Aorta (tissue), 5 donors: ENCODE measurements at regions not wholly inside any gene's neighbourhood (a gene's known extent, or its start where the extent isn't known, plus 50 kb on each side); places are given as distances from the start of the nearest gene placed in this dataset.

Source experiments
- ATAC-seq: fragments of 200-7000 bp; cut with Tn5 transposase; one replicate; pipeline ENCODE4 v1.9.1; 2022; ENCODE audit warnings: moderate library complexity; ENCODE audit not compliant: low FRiP score
- DNase-seq, 2 donors: peaks; one replicate each; pipeline ENCODE4 v3.0.0-alpha.2; 2020
- H3K27ac ChIP-seq, 2 donors: one replicate each; pipeline ENCODE4 v1.5.1; 2013; ENCODE audit warnings: low read length in 2 of 2, mild to moderate bottlenecking in 2 of 2, moderate library complexity in 2 of 2, control low read depth in 1 of 2, inconsistent platforms in 1 of 2, low read depth in 1 of 2
- H3K27me3 ChIP-seq, 2 donors: one replicate each; pipeline ENCODE4 v1.6.1; 2013; ENCODE audit warnings: control low read depth in 1 of 2, low read length in 1 of 2, mild to moderate bottlenecking in 1 of 2, moderate library complexity in 1 of 2; ENCODE audit not compliant: insufficient read depth in 2 of 2, control insufficient read depth in 1 of 2
- H3K36me3 ChIP-seq, 2 donors: one replicate each; pipeline ENCODE4 v1.6.1; 2013; ENCODE audit warnings: control low read depth in 1 of 2, low read length in 1 of 2, mild to moderate bottlenecking in 1 of 2; ENCODE audit not compliant: insufficient read depth in 2 of 2, control insufficient read depth in 1 of 2
- H3K4me1 ChIP-seq, 2 donors: one replicate each; pipeline ENCODE4 v1.6.1; 2013; ENCODE audit warnings: low read length in 2 of 2, control low read depth in 1 of 2, mild to moderate bottlenecking in 1 of 2, moderate library complexity in 1 of 2; ENCODE audit not compliant: insufficient read depth in 2 of 2, control insufficient read depth in 1 of 2
- H3K4me3 ChIP-seq, 2 donors: one replicate each; pipeline ENCODE4 v1.5.1; 2013; ENCODE audit warnings: low read length in 2 of 2, control low read depth in 1 of 2, mild to moderate bottlenecking in 1 of 2
- H3K9me3 ChIP-seq: one replicate; pipeline ENCODE4 v1.6.1; 2013; ENCODE audit warnings: mild to moderate bottlenecking, low read length; ENCODE audit not compliant: control insufficient read depth
- WGBS, 2 donors: extraction: QIAGEN DNeasy Blood & Tissue Kit; methylation state at CpG; one replicate each; pipeline ENCODE4 v1.1.7; 2013; 5-methylcytosine and 5-hydroxymethylcytosine counted together
- intact Hi-C, 2 donors: fragments of 100-400 bp; cut with DNase I; formaldehyde crosslinking; loops; one replicate each; pipeline versions ENCODE4 v1.14.2 to v1.15.0; 2022
- donor health status: healthy with polysubstance abuse.
- donor health status: Bipolar disorder and iron deficiency.
- donor health status: DM: no; HTN: no; CAD: no.
- donor health status: DM: no; HTN: no; CAD: no.
- donor health status: DM: yes; HTN: yes; CAD: no.

DNA sequence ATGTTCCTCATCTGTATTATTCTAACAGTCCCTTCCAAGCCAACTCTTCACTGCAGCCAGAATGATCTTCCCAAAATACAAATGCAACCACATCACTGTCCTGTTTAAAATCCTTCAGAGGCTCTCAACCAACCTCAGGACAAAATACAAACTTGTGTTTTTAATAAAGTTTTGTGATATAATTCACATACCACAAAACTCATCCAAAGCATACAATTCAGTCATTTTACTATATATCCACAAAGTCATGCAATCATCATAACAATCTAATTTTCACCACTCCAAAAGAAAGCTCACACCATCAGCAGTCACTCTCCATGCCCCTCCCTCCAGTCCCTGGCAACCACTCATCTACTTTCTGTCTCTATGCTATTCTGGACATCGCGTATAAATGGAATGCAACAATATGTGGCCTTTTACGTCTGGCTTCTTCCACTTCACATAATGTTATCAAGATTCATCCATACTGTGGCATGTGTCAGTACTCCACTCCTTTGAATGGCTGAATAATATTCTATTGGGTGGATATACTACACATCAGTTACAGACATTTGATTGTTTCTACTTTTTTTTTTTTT is 81.7 kb upstream of the DOCK9 start:
- Histone ChIP-seq H3K27me3 (no peaks in the 10 kb centered on the region), H3K4me1 (no peaks in the 10 kb centered on the region), H3K27ac (no peak overlapping the region), H3K9me3 (no peaks in the 10 kb centered on the region), H3K4me3 (no peak overlapping the region), H3K36me3 (no peaks in the 10 kb centered on the region)
- DNase-seq (no peak), ATAC-seq (no peak)
- intact Hi-C loops, result no loop called here
- 76 to 82% methylated on average over 3 of the region's 3 CpGs for WGBS, 2 donors

DNA sequence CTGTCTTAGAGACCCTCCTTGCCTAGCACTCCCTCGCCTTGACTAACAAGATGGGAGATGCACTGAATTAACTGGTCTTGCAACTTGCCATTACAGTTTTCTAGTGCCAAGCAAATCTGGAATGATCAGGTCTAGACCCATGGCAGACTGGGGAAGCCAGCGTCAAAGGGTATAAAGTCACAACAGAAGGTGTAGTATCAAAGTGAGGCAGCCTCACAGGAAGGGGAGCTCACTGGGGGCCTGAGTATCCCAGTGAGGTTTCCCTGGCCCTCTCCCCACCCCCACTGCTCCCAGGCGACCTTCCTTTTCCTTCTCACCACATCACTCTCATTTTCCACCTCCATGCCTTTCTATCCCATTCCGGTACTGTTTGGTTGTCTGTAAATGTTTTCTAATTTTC is 83.5 kb upstream of the DOCK9 start:
- no peak overlapping the region for H3K27ac ChIP-seq
- no peaks in the 10 kb centered on the region for H3K36me3 ChIP-seq
- H3K4me3 ChIP-seq, result no peak overlapping the region
- DNase-seq (no peak), ATAC-seq (no peak)
- 86 to 99% methylated on average over 4 of the region's 4 CpGs for WGBS, 2 donors
- H3K9me3 ChIP-seq, result no peaks in the 10 kb centered on the region
- H3K4me1 ChIP-seq, result no peaks in the 10 kb centered on the region
- no peaks in the 10 kb centered on the region for H3K27me3 ChIP-seq
- intact Hi-C loops, result no loop called here

DNA sequence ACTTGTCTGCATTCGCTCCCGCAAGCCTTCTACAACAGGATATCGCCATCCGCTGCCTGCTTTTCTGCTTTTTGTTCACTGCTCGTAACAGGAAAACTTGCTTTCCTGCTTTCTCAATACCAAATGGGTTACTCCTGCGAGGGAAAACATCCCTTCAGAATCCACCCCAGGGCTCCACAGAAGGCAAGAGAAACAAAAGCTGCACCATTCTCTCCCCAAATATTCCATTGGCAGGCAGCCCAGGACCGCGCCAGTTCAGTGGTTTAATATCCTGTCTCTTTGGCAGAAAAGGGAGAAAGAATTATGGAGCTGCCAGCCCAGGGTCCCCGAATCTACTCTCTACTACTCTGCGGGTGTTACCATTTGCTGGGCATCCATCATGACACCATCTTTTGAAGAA is 84.7 kb upstream of the DOCK9 start:
- peak; percentile 62 to 80 for DNase-seq

GRCh38 chr13:99063178-99063577 is 85.3 kb upstream of the DOCK9 start:
- H3K4me1 ChIP-seq, result no peaks in the 10 kb centered on the region
- H3K4me3 ChIP-seq, result no peak overlapping the region
- DNase-seq (no peak), ATAC-seq (no peak)
- 96% methylated on average over 7 to 8 of the region's 8 CpGs for WGBS, 2 donors
- no peak overlapping the region for H3K27ac ChIP-seq
- intact Hi-C loops, result no loop called here
- no peaks in the 10 kb centered on the region for H3K9me3 ChIP-seq
- no peaks in the 10 kb centered on the region for H3K27me3 ChIP-seq
- H3K36me3 ChIP-seq, result no peaks in the 10 kb centered on the region

More for the DNA sequence above, 84.7 kb upstream of the DOCK9 start:
- 20 to 25% methylated on average over 10 of the region's 10 CpGs for WGBS, 2 donors
- Histone ChIP-seq H3K4me1 (no peaks in the 10 kb centered on the region), H3K27ac (no peak overlapping the region), H3K9me3 (no peaks in the 10 kb centered on the region), H3K4me3 (no peak overlapping the region), H3K27me3 (no peaks in the 10 kb centered on the region), H3K36me3 (no peaks in the 10 kb centered on the region)
- intact Hi-C loops, result no loop called here
- no peak for ATAC-seq

- ATAC-seq (no peak), DNase-seq (no peak)
- Histone ChIP-seq H3K4me1 (no peaks in the 10 kb centered on the region), H3K27me3 (no peaks in the 10 kb centered on the region), H3K36me3 (no peaks in the 10 kb centered on the region), H3K4me3 (no peak overlapping the region), H3K9me3 (no peaks in the 10 kb centered on the region), H3K27ac (no peak overlapping the region)
- intact Hi-C loops, result no loop called here
- WGBS, 2 donors, result 94 to 100% methylated on average over 1 of the region's 1 CpG
Measured at GRCh38 chr13:99063952-99064351, 86.1 kb upstream of the DOCK9 start.

- ATAC-seq, result no peak
- intact Hi-C loops, result no loop called here
- 98 to 99% methylated on average over 5 of the region's 5 CpGs for WGBS, 2 donors
- Histone ChIP-seq H3K4me1 (no peaks in the 10 kb centered on the region), H3K4me3 (no peak overlapping the region), H3K27me3 (no peaks in the 10 kb centered on the region), H3K9me3 (no peaks in the 10 kb centered on the region), H3K27ac (no peak overlapping the region), H3K36me3 (no peaks in the 10 kb centered on the region)
- no peak for DNase-seq
Measured at GRCh38 chr13:99064624-99065234, 86.9 kb upstream of the DOCK9 start.

DNA sequence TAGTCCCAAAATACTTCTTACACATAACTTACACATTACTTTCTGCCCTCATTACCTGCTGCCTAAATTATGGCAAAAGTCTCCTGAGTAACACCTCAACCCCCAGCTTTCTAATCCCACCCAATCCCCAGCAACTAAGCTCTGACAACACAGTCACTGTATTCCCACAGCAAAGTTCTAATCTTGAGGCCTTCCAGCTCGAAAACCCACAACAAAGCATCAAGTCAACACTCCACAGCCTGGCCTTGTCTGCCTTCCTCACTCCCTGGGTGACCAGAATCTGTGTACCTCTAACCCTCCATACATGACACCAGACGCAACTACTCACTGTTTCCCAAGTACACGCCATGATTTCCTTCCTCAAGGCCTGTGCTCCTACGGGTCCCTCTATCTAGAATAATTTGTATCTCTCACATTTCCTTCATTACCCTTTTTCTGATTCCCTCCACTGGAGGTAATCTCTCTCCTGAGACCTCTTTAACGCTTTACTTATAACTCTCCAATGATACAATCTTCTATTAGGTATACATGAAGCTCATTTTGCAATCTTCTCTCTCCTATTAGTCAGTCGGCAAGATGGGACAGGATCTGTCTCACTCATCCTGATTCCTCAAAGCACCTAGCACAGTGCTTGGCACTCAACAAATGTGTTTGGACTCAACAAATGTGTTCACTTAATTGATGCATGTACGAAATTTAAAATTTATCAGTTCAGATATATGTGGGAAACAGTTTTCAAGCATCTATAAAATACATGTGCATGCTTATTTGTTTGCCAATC is 87.6 kb upstream of the DOCK9 start:
- no peaks in the 10 kb centered on the region for H3K4me1 ChIP-seq
- intact Hi-C loops, result no loop called here

GRCh38 chr13:99066219-99066618 is 88.4 kb upstream of the DOCK9 start:
- 96 to 97% methylated on average over 1 of the region's 1 CpG for WGBS, 2 donors
- H3K4me3 ChIP-seq, result no peak overlapping the region
- no peaks in the 10 kb centered on the region for H3K36me3 ChIP-seq
- ATAC-seq (no peak), DNase-seq (no peak)
- H3K4me1 ChIP-seq, result no peaks in the 10 kb centered on the region
- no peaks in the 10 kb centered on the region for H3K27me3 ChIP-seq
- intact Hi-C loops, result no loop called here
- no peaks in the 10 kb centered on the region for H3K9me3 ChIP-seq
- no peak overlapping the region for H3K27ac ChIP-seq

More for the DNA sequence above, 87.6 kb upstream of the DOCK9 start:
- 96 to 97% methylated on average over 7 of the region's 7 CpGs for WGBS, 2 donors
- no peak for DNase-seq
- ATAC-seq, result no peak
- Histone ChIP-seq H3K4me3 (no peak overlapping the region), H3K27ac (no peak overlapping the region), H3K9me3 (no peaks in the 10 kb centered on the region), H3K27me3 (no peaks in the 10 kb centered on the region), H3K36me3 (no peaks in the 10 kb centered on the region)
